DOHH2 (cell line): ENCODE measurements at regions not wholly inside any gene's neighbourhood (a gene's known extent, or its start where the extent isn't known, plus 50 kb on each side); places are given as distances from the start of the nearest gene placed in this dataset.
"Not testable (repeated sequence)": the region's sequence is repeated elsewhere in the genome, so short reads cannot be mapped to it uniquely, and the experiment has no call there.

Source experiments
- H3F3A ChIP-seq: fragments of 200-600 bp; sonication (generic), shearing (Covaris generic); 2 replicates; pipeline ENCODE4 v1.6.0; 2016; ENCODE audit warnings: antibody characterized with exemption, mild to moderate bottlenecking; ENCODE audit not compliant: control insufficient read depth, insufficient read depth
- H3K27ac ChIP-seq: fragments of 200-600 bp; sonication (generic); 2 replicates; pipeline ENCODE4 v1.5.1; 2014; ENCODE audit warnings: low read depth, mild to moderate bottlenecking, low read length, moderate library complexity
- H3K27me3 ChIP-seq: fragments of 200-600 bp; sonication (generic); 2 replicates; pipeline ENCODE4 v1.6.1; 2014; ENCODE audit warnings: mild to moderate bottlenecking, low read length, mixed read lengths; ENCODE audit not compliant: control insufficient read depth
- H3K36me3 ChIP-seq: fragments of 200-600 bp; sonication (generic); 2 replicates; pipeline ENCODE4 v1.6.1; 2014; ENCODE audit warnings: mild to moderate bottlenecking, low read length, moderate library complexity, mixed read lengths; ENCODE audit not compliant: control insufficient read depth
- H3K4me1 ChIP-seq: fragments of 200-600 bp; sonication (generic); 2 replicates; pipeline ENCODE4 v1.6.1; 2014; ENCODE audit warnings: mild to moderate bottlenecking, low read length, mixed read lengths; ENCODE audit not compliant: control insufficient read depth
- H3K4me2 ChIP-seq: fragments of 200-600 bp; sonication (generic); 2 replicates; pipeline ENCODE4 v1.6.0; 2014; ENCODE audit warnings: mild to moderate bottlenecking, low read length, moderate library complexity
- H3K4me3 ChIP-seq: fragments of 200-600 bp; sonication (generic); 2 replicates; pipeline ENCODE4 v1.5.1; 2014; ENCODE audit warnings: mild to moderate bottlenecking, low read length, mixed read lengths
- H3K79me2 ChIP-seq: fragments of 200-600 bp; sonication (generic); 2 replicates; pipeline ENCODE4 v1.6.1; 2014; ENCODE audit warnings: mild to moderate bottlenecking, low read length, mixed read lengths; ENCODE audit not compliant: control insufficient read depth
- H3K9me2 ChIP-seq: fragments of 200-600 bp; sonication (generic); replicated peaks from 2 replicates; pipeline ENCODE4 v1.6.1; 2014; ENCODE audit warnings: mild to moderate bottlenecking, low read length, mixed read lengths; ENCODE audit not compliant: control insufficient read depth
- H3K9me3 ChIP-seq: fragments of 200-600 bp; sonication (generic); 2 replicates; pipeline ENCODE4 v1.6.1; 2014; ENCODE audit warnings: antibody characterized with exemption, low read length, mixed read lengths; ENCODE audit not compliant: control insufficient read depth, insufficient read depth
- H4K20me1 ChIP-seq: fragments of 200-600 bp; sonication (generic); 2 replicates; pipeline ENCODE4 v1.6.0; 2014; ENCODE audit warnings: low read depth, mild to moderate bottlenecking, antibody characterized with exemption, low read length, moderate library complexity; ENCODE audit not compliant: control insufficient read depth, insufficient read depth
- EZH2phosphoT487 ChIP-seq: fragments of 200-600 bp; sonication (generic); IDR thresholded peaks from 2 replicates; pipeline ENCODE4 v1.6.1; 2017; ENCODE audit warnings: borderline replicate concordance, mild to moderate bottlenecking, antibody characterized with exemption, low read length, moderate library complexity, mixed read lengths
- TF ChIP-seq, protein P1 (sequence below): fragments of 200-600 bp; sonication (generic); IDR thresholded peaks from one replicate; pipeline ENCODE4 v1.5.1; 2014; ENCODE audit warnings: antibody characterized with exemption, mild to moderate bottlenecking, low read depth, low read length; ENCODE audit not compliant: poor library complexity, severe bottlenecking

- H3K4me1 ChIP-seq, H3K36me3 ChIP-seq, H3K79me2 ChIP-seq, H3F3A ChIP-seq, H3K9me2 ChIP-seq, H4K20me1 ChIP-seq, H3K4me3 ChIP-seq, H3K27me3 ChIP-seq, H3K9me3 ChIP-seq, H3K4me2 ChIP-seq, H3K27ac ChIP-seq: not testable (repeated sequence)
These were observed 83.2 kb upstream of the ARID5B start for GRCh38 chr10:61818251-61818650.

DNA sequence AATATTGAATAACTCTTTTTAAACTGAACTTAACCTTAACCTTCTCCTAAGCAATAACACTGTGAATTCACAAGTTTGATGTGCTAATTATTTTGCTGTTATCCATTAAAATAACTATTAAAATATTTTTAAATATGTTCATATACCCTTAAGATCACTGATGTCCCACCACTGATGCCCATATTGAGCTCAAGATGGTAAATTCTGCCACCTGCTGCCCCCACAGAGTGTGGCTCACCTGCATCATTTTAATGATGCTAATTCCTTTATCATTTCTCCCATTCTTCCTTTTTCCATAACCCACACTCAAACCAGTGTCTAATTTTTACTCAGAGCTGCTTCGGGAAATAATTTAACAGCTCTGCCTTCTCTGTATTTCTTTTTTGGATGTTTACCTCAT, 82.3 kb upstream of the ARID5B start:
- no peaks in the 10 kb centered on the region for H3K9me2 ChIP-seq
- H3K36me3 ChIP-seq: no peaks in the 10 kb centered on the region
- H3K4me1 ChIP-seq: no peaks in the 10 kb centered on the region
- TF ChIP-seq, protein P1, sequence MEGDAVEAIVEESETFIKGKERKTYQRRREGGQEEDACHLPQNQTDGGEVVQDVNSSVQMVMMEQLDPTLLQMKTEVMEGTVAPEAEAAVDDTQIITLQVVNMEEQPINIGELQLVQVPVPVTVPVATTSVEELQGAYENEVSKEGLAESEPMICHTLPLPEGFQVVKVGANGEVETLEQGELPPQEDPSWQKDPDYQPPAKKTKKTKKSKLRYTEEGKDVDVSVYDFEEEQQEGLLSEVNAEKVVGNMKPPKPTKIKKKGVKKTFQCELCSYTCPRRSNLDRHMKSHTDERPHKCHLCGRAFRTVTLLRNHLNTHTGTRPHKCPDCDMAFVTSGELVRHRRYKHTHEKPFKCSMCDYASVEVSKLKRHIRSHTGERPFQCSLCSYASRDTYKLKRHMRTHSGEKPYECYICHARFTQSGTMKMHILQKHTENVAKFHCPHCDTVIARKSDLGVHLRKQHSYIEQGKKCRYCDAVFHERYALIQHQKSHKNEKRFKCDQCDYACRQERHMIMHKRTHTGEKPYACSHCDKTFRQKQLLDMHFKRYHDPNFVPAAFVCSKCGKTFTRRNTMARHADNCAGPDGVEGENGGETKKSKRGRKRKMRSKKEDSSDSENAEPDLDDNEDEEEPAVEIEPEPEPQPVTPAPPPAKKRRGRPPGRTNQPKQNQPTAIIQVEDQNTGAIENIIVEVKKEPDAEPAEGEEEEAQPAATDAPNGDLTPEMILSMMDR: no peak
- TF ChIP-seq EZH2phosphoT487: no peak
- H3K4me3 ChIP-seq: no peak overlapping the region
- no peak overlapping the region for H3K4me2 ChIP-seq
- H3K27ac ChIP-seq: no peak overlapping the region
- no peaks in the 10 kb centered on the region for H3K79me2 ChIP-seq
- no peaks in the 10 kb centered on the region for H3K9me3 ChIP-seq
- no peaks in the 10 kb centered on the region for H4K20me1 ChIP-seq
- no peaks in the 10 kb centered on the region for H3F3A ChIP-seq
- no peaks in the 10 kb centered on the region for H3K27me3 ChIP-seq

DNA sequence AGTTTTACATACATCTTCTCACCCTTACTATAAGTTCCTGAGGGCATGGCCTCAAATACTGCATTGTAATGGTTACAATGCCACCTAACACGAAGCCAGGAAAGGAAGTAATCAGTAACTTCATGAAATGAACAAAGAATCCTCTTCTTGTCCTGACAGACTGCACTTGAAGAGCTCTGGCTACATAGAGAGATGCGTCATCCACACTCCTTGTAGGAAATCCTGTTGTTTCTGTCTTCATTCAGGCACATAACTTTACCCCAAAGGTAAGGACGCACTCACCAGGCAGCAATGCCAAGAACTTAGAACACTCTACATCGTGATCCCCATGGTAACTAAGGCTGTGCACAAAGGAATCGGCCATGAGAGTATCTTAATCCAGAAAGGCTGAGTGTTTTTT, 80.3 kb upstream of the ARID5B start:
- Histone ChIP-seq H3K4me3 (no peak overlapping the region), H3F3A (no peaks in the 10 kb centered on the region), H4K20me1 (no peaks in the 10 kb centered on the region), H3K9me2 (no peaks in the 10 kb centered on the region), H3K4me2 (no peak overlapping the region), H3K79me2 (no peaks in the 10 kb centered on the region), H3K27me3 (no peaks in the 10 kb centered on the region), H3K9me3 (no peaks in the 10 kb centered on the region), H3K36me3 (no peaks in the 10 kb centered on the region), H3K4me1 (no peaks in the 10 kb centered on the region), H3K27ac (no peak overlapping the region)
- TF ChIP-seq, protein P1: no peak
- no peak for TF ChIP-seq EZH2phosphoT487

DNA sequence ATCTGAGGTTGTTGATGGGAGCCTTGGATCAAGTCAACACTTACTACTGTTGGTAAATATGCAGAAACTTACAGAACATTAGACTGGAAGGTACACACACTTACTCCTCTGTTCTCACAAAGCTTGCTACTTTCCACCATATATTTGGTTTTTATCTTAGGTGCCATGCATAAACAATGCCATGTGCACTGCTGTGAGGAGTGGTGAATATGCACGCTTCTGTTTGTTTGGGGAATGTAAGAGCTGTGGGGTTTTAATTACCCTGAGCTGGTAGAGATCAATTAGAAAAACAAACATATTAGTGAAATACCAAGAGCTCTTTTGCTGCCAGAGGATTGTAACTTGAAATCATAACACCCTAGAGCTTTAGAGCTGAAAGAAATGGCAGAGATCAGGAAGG, 79.8 kb upstream of the ARID5B start:
- Histone ChIP-seq H3K4me3 (no peak overlapping the region), H3K4me1 (no peaks in the 10 kb centered on the region)

More for the DNA sequence above, 79.8 kb upstream of the ARID5B start:
- Histone ChIP-seq H3K9me2 (no peaks in the 10 kb centered on the region), H3K79me2 (no peaks in the 10 kb centered on the region), H3K9me3 (no peaks in the 10 kb centered on the region), H3K4me2 (no peak overlapping the region), H3K27me3 (no peaks in the 10 kb centered on the region), H3F3A (no peaks in the 10 kb centered on the region), H3K36me3 (no peaks in the 10 kb centered on the region), H4K20me1 (no peaks in the 10 kb centered on the region), H3K27ac (no peak overlapping the region)
- TF ChIP-seq, protein P1: no peak
- TF ChIP-seq EZH2phosphoT487: no peak
